Neural cell (in vitro differentiated cells): ENCODE measurements at regions not wholly inside any gene's neighbourhood (a gene's known extent, or its start where the extent isn't known, plus 50 kb on each side); places are given as distances from the start of the nearest gene placed in this dataset.

Experiments
- H2AFZ ChIP-seq: fragments of 200-600, 300-800 bp; sonication (generic), shearing (Covaris generic); 2 replicates; pipeline ENCODE4 v1.6.0; 2014; ENCODE audit warnings: low read depth, mild to moderate bottlenecking, antibody characterized with exemption, low read length, moderate library complexity
- H3F3A ChIP-seq: fragments of 200-600 bp; shearing (Covaris generic); 2 replicates; pipeline ENCODE4 v1.6.1; 2016; ENCODE audit warnings: mild to moderate bottlenecking, moderate library complexity, mixed read lengths, antibody characterized with exemption, low read length; ENCODE audit not compliant: insufficient read depth, poor library complexity, severe bottlenecking
- H3K27ac ChIP-seq: fragments of 200-600, 300-800 bp; sonication (generic), shearing (Covaris generic); 2 replicates; pipeline ENCODE4 v1.5.1; 2014; ENCODE audit warnings: mild to moderate bottlenecking, low read length, moderate library complexity
- H3K27me3 ChIP-seq: fragments of 300-800, 200-600 bp; sonication (generic), shearing (Covaris generic); 2 replicates; pipeline ENCODE4 v1.6.0; 2014; ENCODE audit warnings: mild to moderate bottlenecking, low read depth, low read length, moderate library complexity; ENCODE audit not compliant: insufficient read depth
- H3K36me3 ChIP-seq: fragments of 300-800, 200-600 bp; sonication (generic), shearing (Covaris generic); 2 replicates; pipeline ENCODE4 v1.5.1; 2014; ENCODE audit warnings: mild to moderate bottlenecking, antibody characterized with exemption, low read length, moderate library complexity; ENCODE audit not compliant: insufficient read depth
- H3K4me2 ChIP-seq: fragments of 300-800, 200-600 bp; sonication (generic), shearing (Covaris generic); 2 replicates; pipeline ENCODE4 v1.6.0; 2014; ENCODE audit warnings: mild to moderate bottlenecking, low read length
- H3K4me3 ChIP-seq: fragments of 300-800, 200-600 bp; sonication (generic), shearing (Covaris generic); 2 replicates; pipeline ENCODE4 v1.5.1; 2014; ENCODE audit warnings: mild to moderate bottlenecking, low read length, moderate library complexity
- H3K79me2 ChIP-seq: fragments of 200-600 bp; shearing (Covaris generic); replicated peaks from 2 replicates; pipeline ENCODE4 v1.6.0; 2014; ENCODE audit warnings: mild to moderate bottlenecking, low read length, moderate library complexity; ENCODE audit not compliant: insufficient read depth
- H3K9ac ChIP-seq: fragments of 300-800, 200-600 bp; sonication (generic), shearing (Covaris generic); 2 replicates; pipeline ENCODE4 v1.6.1; 2016; ENCODE audit warnings: mild to moderate bottlenecking, low read length, mixed read lengths
- H3K9me2 ChIP-seq: fragments of 200-600 bp; shearing (Covaris generic); 2 replicates; pipeline ENCODE4 v1.6.1; 2016; ENCODE audit warnings: mild to moderate bottlenecking, low read length, mixed read lengths; ENCODE audit not compliant: insufficient read depth
- H3K9me3 ChIP-seq: fragments of 200-600, 300-800 bp; sonication (generic), shearing (Covaris generic); 2 replicates; pipeline ENCODE4 v1.6.1; 2016; ENCODE audit warnings: mild to moderate bottlenecking, mixed run types, low read length, moderate library complexity, mixed read lengths
- H4K20me1 ChIP-seq: fragments of 200-600 bp; shearing (Covaris generic); 2 replicates; pipeline ENCODE4 v1.6.1; 2016; ENCODE audit warnings: mild to moderate bottlenecking, mixed run types; ENCODE audit not compliant: insufficient read depth
- CTCF ChIP-seq: fragments of 450-650 bp; IDR thresholded peaks from 2 replicates; pipeline ENCODE4 v1.5.1; 2014; ENCODE audit warnings: antibody characterized with exemption, mild to moderate bottlenecking, moderate library complexity; ENCODE audit not compliant: poor library complexity, severe bottlenecking
- EP300 ChIP-seq: fragments of 450-650 bp; conservative IDR thresholded peaks from 2 replicates; pipeline ENCODE4 v1.6.1; 2014; ENCODE audit warnings: antibody characterized with exemption, mild to moderate bottlenecking, moderate library complexity; ENCODE audit not compliant: poor library complexity, severe bottlenecking
- EZH2 ChIP-seq: fragments of 200-600, 300-800 bp; shearing (Covaris generic), sonication (generic); IDR thresholded peaks from 2 replicates; pipeline ENCODE4 v1.6.1; 2014; ENCODE audit warnings: antibody characterized with exemption, low read length, borderline replicate concordance, mild to moderate bottlenecking; ENCODE audit not compliant: insufficient read depth, poor library complexity, severe bottlenecking
- MXI1 ChIP-seq: fragments of 450-650 bp; conservative IDR thresholded peaks from 2 replicates; pipeline ENCODE4 v1.6.1; 2014; ENCODE audit warnings: antibody characterized with exemption, mild to moderate bottlenecking; ENCODE audit not compliant: poor library complexity, severe bottlenecking
- POLR2AphosphoS5 ChIP-seq: IDR thresholded peaks from 2 replicates; pipeline ENCODE4 v1.6.1; 2012
- RAD21 ChIP-seq: fragments of 450-650 bp; conservative IDR thresholded peaks from 2 replicates; pipeline ENCODE4 v1.6.1; 2014; ENCODE audit warnings: antibody characterized with exemption, mild to moderate bottlenecking, moderate library complexity
- SMC3 ChIP-seq: fragments of 450-650 bp; conservative IDR thresholded peaks from 2 replicates; pipeline ENCODE4 v1.6.1; 2014; ENCODE audit warnings: antibody characterized with exemption, mild to moderate bottlenecking, moderate library complexity; ENCODE audit not compliant: poor library complexity
- TAF1 ChIP-seq: IDR thresholded peaks from 2 replicates; pipeline ENCODE4 v1.6.1; 2012; ENCODE audit warnings: low read depth
- TF ChIP-seq, protein P1 (sequence below): IDR thresholded peaks from 2 replicates; pipeline ENCODE4 v1.6.1; 2012; ENCODE audit warnings: borderline replicate concordance

- H3K36me3 ChIP-seq, result no peaks in the 10 kb centered on the region
- TF ChIP-seq EP300 (no peak), RAD21 (no peak), SMC3 (no peak), TAF1 (no peak), CTCF (no peak), POLR2AphosphoS5 (no peak), MXI1 (no peak), EZH2 (no peak)
- TF ChIP-seq, protein P1, sequence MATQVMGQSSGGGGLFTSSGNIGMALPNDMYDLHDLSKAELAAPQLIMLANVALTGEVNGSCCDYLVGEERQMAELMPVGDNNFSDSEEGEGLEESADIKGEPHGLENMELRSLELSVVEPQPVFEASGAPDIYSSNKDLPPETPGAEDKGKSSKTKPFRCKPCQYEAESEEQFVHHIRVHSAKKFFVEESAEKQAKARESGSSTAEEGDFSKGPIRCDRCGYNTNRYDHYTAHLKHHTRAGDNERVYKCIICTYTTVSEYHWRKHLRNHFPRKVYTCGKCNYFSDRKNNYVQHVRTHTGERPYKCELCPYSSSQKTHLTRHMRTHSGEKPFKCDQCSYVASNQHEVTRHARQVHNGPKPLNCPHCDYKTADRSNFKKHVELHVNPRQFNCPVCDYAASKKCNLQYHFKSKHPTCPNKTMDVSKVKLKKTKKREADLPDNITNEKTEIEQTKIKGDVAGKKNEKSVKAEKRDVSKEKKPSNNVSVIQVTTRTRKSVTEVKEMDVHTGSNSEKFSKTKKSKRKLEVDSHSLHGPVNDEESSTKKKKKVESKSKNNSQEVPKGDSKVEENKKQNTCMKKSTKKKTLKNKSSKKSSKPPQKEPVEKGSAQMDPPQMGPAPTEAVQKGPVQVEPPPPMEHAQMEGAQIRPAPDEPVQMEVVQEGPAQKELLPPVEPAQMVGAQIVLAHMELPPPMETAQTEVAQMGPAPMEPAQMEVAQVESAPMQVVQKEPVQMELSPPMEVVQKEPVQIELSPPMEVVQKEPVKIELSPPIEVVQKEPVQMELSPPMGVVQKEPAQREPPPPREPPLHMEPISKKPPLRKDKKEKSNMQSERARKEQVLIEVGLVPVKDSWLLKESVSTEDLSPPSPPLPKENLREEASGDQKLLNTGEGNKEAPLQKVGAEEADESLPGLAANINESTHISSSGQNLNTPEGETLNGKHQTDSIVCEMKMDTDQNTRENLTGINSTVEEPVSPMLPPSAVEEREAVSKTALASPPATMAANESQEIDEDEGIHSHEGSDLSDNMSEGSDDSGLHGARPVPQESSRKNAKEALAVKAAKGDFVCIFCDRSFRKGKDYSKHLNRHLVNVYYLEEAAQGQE, result no peak
Measured at GRCh38 chr9:80107931-80108660, 536.3 kb downstream of the TLE4 start.

GRCh38 chr9:80097476-80097875 is 525.7 kb downstream of the TLE4 start:
- H3K36me3 ChIP-seq, result no peaks in the 10 kb centered on the region
- H3F3A ChIP-seq, result no peaks in the 10 kb centered on the region
- no peak overlapping the region for H3K27ac ChIP-seq
- no peaks in the 10 kb centered on the region for H4K20me1 ChIP-seq
- no peak overlapping the region for H3K9ac ChIP-seq
- no peaks in the 10 kb centered on the region for H3K27me3 ChIP-seq
- TF ChIP-seq RAD21, result no peak
- TF ChIP-seq TAF1, result no peak
- TF ChIP-seq CTCF, result no peak
- no peak for TF ChIP-seq EP300
- TF ChIP-seq EZH2, result no peak
- TF ChIP-seq, protein P1, result no peak
- TF ChIP-seq POLR2AphosphoS5, result no peak
- TF ChIP-seq SMC3, result no peak
- no peak for TF ChIP-seq MXI1
- no peak overlapping the region for H2AFZ ChIP-seq
- H3K9me2 ChIP-seq, result no peaks in the 10 kb centered on the region
- no peak overlapping the region for H3K4me3 ChIP-seq
- no peaks in the 10 kb centered on the region for H3K9me3 ChIP-seq
- H3K4me2 ChIP-seq, result no peak overlapping the region
- H3K79me2 ChIP-seq, result no peaks in the 10 kb centered on the region

More at GRCh38 chr9:80107931-80108660, 536.3 kb downstream of the TLE4 start:
- no peak overlapping the region for H2AFZ ChIP-seq
- H3F3A ChIP-seq, result no peaks in the 10 kb centered on the region
- no peak overlapping the region for H3K4me2 ChIP-seq
- H3K9me3 ChIP-seq, result no peaks in the 10 kb centered on the region
- H3K9me2 ChIP-seq, result no peaks in the 10 kb centered on the region
- no peak overlapping the region for H3K4me3 ChIP-seq
- no peaks in the 10 kb centered on the region for H3K27me3 ChIP-seq
- no peak overlapping the region for H3K27ac ChIP-seq
- H3K79me2 ChIP-seq, result no peaks in the 10 kb centered on the region
- no peak overlapping the region for H3K9ac ChIP-seq
- no peaks in the 10 kb centered on the region for H4K20me1 ChIP-seq
